ENCODE measurements at regions not wholly inside any gene's neighbourhood (a gene's known extent, or its start where the extent isn't known, plus 50 kb on each side); places are given as distances from the start of the nearest gene placed in this dataset.

GRCh38 chr9:81344366-81344765 is 345.0 kb downstream of the TLE1 start:
- Histone ChIP-seq H4K91ac (ENCODE audit: low read depth, low read length, poor library complexity) (no peak overlapping the region), H2BK5ac (ENCODE audit: low read length) (no peak overlapping the region), H2AFZ (ENCODE audit: low read length) (no peak overlapping the region), H3K9ac (ENCODE audit: low read depth, low read length, poor library complexity) (no peak overlapping the region), H2BK120ac (ENCODE audit: low read depth, low read length) (no peak overlapping the region), H3K4me2 (ENCODE audit: insufficient read depth, low read length, poor library complexity, severe bottlenecking) (no peak overlapping the region), H4K8ac (ENCODE audit: low read depth, low read length) (no peak overlapping the region), H3K79me1 (ENCODE audit: low read depth, low read length) (no peaks in the 10 kb centered on the region), H2BK15ac (ENCODE audit: low read length) (no peak overlapping the region), H3K23ac (ENCODE audit: low read depth, low read length, poor library complexity) (no peak overlapping the region), H3K36me3 (replicated peaks in 1 of 2; ENCODE audit: control insufficient read depth in 2 of 2, insufficient read depth in 2 of 2, low read length in 2 of 2) (no peaks in the 10 kb centered on the region), H2AK5ac (ENCODE audit: low read depth, low read length) (no peak overlapping the region), H3K4ac (ENCODE audit: low read length) (no peak overlapping the region), H2BK12ac (ENCODE audit: low read length) (no peak overlapping the region), H3K14ac (ENCODE audit: low read length) (no peak overlapping the region), H3K27ac (replicated peaks; ENCODE audit: low read length) (peak overlapping the region; percentile 42), H3K4me3 (ENCODE audit: low read length in 2 of 2) (no peak overlapping the region), H3K18ac (ENCODE audit: low read length) (peak overlapping the region; percentile 11), H3K9me3 (replicated peaks in 1 of 2; ENCODE audit: control insufficient read depth in 2 of 2, insufficient read depth in 1 of 2, low read depth in 1 of 2, low read length in 2 of 2) (no peaks in the 10 kb centered on the region), H3K27me3 (ENCODE audit: control insufficient read depth in 3 of 3, insufficient read depth in 3 of 3, low read depth in 1 of 3, low read length in 3 of 3) (no peaks in the 10 kb centered on the region), H3K4me1 (ENCODE audit: control insufficient read depth in 2 of 2, insufficient read depth in 1 of 2, low read depth in 1 of 2, low read length in 2 of 2) (peaks cover 0 to 4% of the 10 kb centered on the region in 2 donors)
- WGBS, 2 donors (ENCODE audit: extremely low coverage in 2 of 2, insufficient read length in 2 of 2, insufficient replicate concordance in 1 of 2) = no CpG with 5 or more reads among the region's 3 CpGs
- DNase-seq (ENCODE audit: low spot score) = no peak

- no peaks in the 10 kb centered on the region for H3K79me1 ChIP-seq (ENCODE audit: low read depth, low read length)
- no peak overlapping the region for H3K27ac ChIP-seq (replicated peaks; ENCODE audit: low read length)
- DNase-seq (ENCODE audit: low spot score) = no peak
- H2AK5ac ChIP-seq (ENCODE audit: low read depth, low read length) = no peak overlapping the region
- peaks cover 0 to 2% of the 10 kb centered on the region in 2 donors for H3K9me3 ChIP-seq (replicated peaks in 1 of 2; ENCODE audit: control insufficient read depth in 2 of 2, insufficient read depth in 1 of 2, low read depth in 1 of 2, low read length in 2 of 2)
- no peak overlapping the region for H3K18ac ChIP-seq (ENCODE audit: low read length)
- H3K23ac ChIP-seq (ENCODE audit: low read depth, low read length, poor library complexity) = no peak overlapping the region
- H2BK120ac ChIP-seq (ENCODE audit: low read depth, low read length) = no peak overlapping the region
- no peak overlapping the region for H2AFZ ChIP-seq (ENCODE audit: low read length)
- H2BK15ac ChIP-seq (ENCODE audit: low read length) = no peak overlapping the region
- H3K36me3 ChIP-seq (replicated peaks in 1 of 2; ENCODE audit: control insufficient read depth in 2 of 2, insufficient read depth in 2 of 2, low read length in 2 of 2) = no peaks in the 10 kb centered on the region
- no peak overlapping the region for H4K91ac ChIP-seq (ENCODE audit: low read depth, low read length, poor library complexity)
- H3K4me1 ChIP-seq (ENCODE audit: control insufficient read depth in 2 of 2, insufficient read depth in 1 of 2, low read depth in 1 of 2, low read length in 2 of 2) = no peaks in the 10 kb centered on the region
- H3K27me3 ChIP-seq (ENCODE audit: control insufficient read depth in 3 of 3, insufficient read depth in 3 of 3, low read depth in 1 of 3, low read length in 3 of 3) = no peaks in the 10 kb centered on the region
- no peak overlapping the region for H3K4ac ChIP-seq (ENCODE audit: low read length)
- no peak overlapping the region for H2BK12ac ChIP-seq (ENCODE audit: low read length)
- no peak overlapping the region for H2BK5ac ChIP-seq (ENCODE audit: low read length)
- no peak overlapping the region for H3K4me3 ChIP-seq (ENCODE audit: low read length in 2 of 2)
- WGBS, 2 donors (ENCODE audit: extremely low coverage in 2 of 2, insufficient read length in 2 of 2, insufficient replicate concordance in 1 of 2) = no CpG with 5 or more reads among the region's 3 CpGs
- H3K9ac ChIP-seq (ENCODE audit: low read depth, low read length, poor library complexity) = no peak overlapping the region
- no peak overlapping the region for H4K8ac ChIP-seq (ENCODE audit: low read depth, low read length)
- H3K4me2 ChIP-seq (ENCODE audit: insufficient read depth, low read length, poor library complexity, severe bottlenecking) = no peak overlapping the region
- no peak overlapping the region for H3K14ac ChIP-seq (ENCODE audit: low read length)
These were observed 353.4 kb downstream of the TLE1 start for GRCh38 chr9:81335879-81336421.

GRCh38 chr9:81321551-81321950 is 367.8 kb downstream of the TLE1 start:
- no peaks in the 10 kb centered on the region for H3K36me3 ChIP-seq (replicated peaks in 1 of 2; ENCODE audit: control insufficient read depth in 2 of 2, insufficient read depth in 2 of 2, low read length in 2 of 2)
- H2BK12ac ChIP-seq (ENCODE audit: low read length) = no peak overlapping the region
- H3K4me3 ChIP-seq (ENCODE audit: low read length in 2 of 2) = no peak overlapping the region
- H2AFZ ChIP-seq (ENCODE audit: low read length) = no peak overlapping the region
- no peak overlapping the region for H3K27ac ChIP-seq (replicated peaks; ENCODE audit: low read length)
- H2BK5ac ChIP-seq (ENCODE audit: low read length) = no peak overlapping the region
- H3K23ac ChIP-seq (ENCODE audit: low read depth, low read length, poor library complexity) = no peak overlapping the region
- H3K4me1 ChIP-seq (ENCODE audit: control insufficient read depth in 2 of 2, insufficient read depth in 1 of 2, low read depth in 1 of 2, low read length in 2 of 2) = no peaks in the 10 kb centered on the region
- no peak overlapping the region for H4K91ac ChIP-seq (ENCODE audit: low read depth, low read length, poor library complexity)
- H3K27me3 ChIP-seq (ENCODE audit: control insufficient read depth in 3 of 3, insufficient read depth in 3 of 3, low read depth in 1 of 3, low read length in 3 of 3) = no peaks in the 10 kb centered on the region
- no CpG with 5 or more reads among the region's 3 CpGs for WGBS, 2 donors (ENCODE audit: extremely low coverage in 2 of 2, insufficient read length in 2 of 2, insufficient replicate concordance in 1 of 2)
- no peak overlapping the region for H3K14ac ChIP-seq (ENCODE audit: low read length)
- peaks cover 2 to 4% of the 10 kb centered on the region in 2 donors for H3K9me3 ChIP-seq (replicated peaks in 1 of 2; ENCODE audit: control insufficient read depth in 2 of 2, insufficient read depth in 1 of 2, low read depth in 1 of 2, low read length in 2 of 2)
- no peak overlapping the region for H3K4me2 ChIP-seq (ENCODE audit: insufficient read depth, low read length, poor library complexity, severe bottlenecking)
- DNase-seq (ENCODE audit: low spot score) = no peak
- no peak overlapping the region for H3K9ac ChIP-seq (ENCODE audit: low read depth, low read length, poor library complexity)
- no peak overlapping the region for H2BK15ac ChIP-seq (ENCODE audit: low read length)
- no peak overlapping the region for H4K8ac ChIP-seq (ENCODE audit: low read depth, low read length)
- H3K79me1 ChIP-seq (ENCODE audit: low read depth, low read length) = no peaks in the 10 kb centered on the region
- H3K18ac ChIP-seq (ENCODE audit: low read length) = no peak overlapping the region
- no peak overlapping the region for H2BK120ac ChIP-seq (ENCODE audit: low read depth, low read length)
- H3K4ac ChIP-seq (ENCODE audit: low read length) = no peak overlapping the region
- no peak overlapping the region for H2AK5ac ChIP-seq (ENCODE audit: low read depth, low read length)

GRCh38 chr9:81320909-81321482 is 368.4 kb downstream of the TLE1 start:
- no peak overlapping the region for H3K4me3 ChIP-seq (ENCODE audit: low read length in 2 of 2)
- no peak overlapping the region for H2AK5ac ChIP-seq (ENCODE audit: low read depth, low read length)
- no peak overlapping the region for H2AFZ ChIP-seq (ENCODE audit: low read length)
- no peak overlapping the region for H4K91ac ChIP-seq (ENCODE audit: low read depth, low read length, poor library complexity)
- H3K4ac ChIP-seq (ENCODE audit: low read length) = no peak overlapping the region
- WGBS, 2 donors (ENCODE audit: extremely low coverage in 2 of 2, insufficient read length in 2 of 2, insufficient replicate concordance in 1 of 2) = no CpG with 5 or more reads among the region's 4 CpGs
- H3K18ac ChIP-seq (ENCODE audit: low read length) = no peak overlapping the region
- no peak overlapping the region for H3K27ac ChIP-seq (replicated peaks; ENCODE audit: low read length)
- no peak overlapping the region for H3K14ac ChIP-seq (ENCODE audit: low read length)
- H2BK5ac ChIP-seq (ENCODE audit: low read length) = no peak overlapping the region
- DNase-seq (ENCODE audit: low spot score) = no peak
- no peak overlapping the region for H3K9ac ChIP-seq (ENCODE audit: low read depth, low read length, poor library complexity)
- no peak overlapping the region for H3K4me2 ChIP-seq (ENCODE audit: insufficient read depth, low read length, poor library complexity, severe bottlenecking)
- H3K9me3 ChIP-seq (replicated peaks in 1 of 2; ENCODE audit: control insufficient read depth in 2 of 2, insufficient read depth in 1 of 2, low read depth in 1 of 2, low read length in 2 of 2) = peaks cover 0 to 4% of the 10 kb centered on the region in 2 donors
- no peak overlapping the region for H2BK12ac ChIP-seq (ENCODE audit: low read length)
- no peak overlapping the region for H2BK15ac ChIP-seq (ENCODE audit: low read length)
- no peak overlapping the region for H2BK120ac ChIP-seq (ENCODE audit: low read depth, low read length)
- no peak overlapping the region for H4K8ac ChIP-seq (ENCODE audit: low read depth, low read length)
- no peaks in the 10 kb centered on the region for H3K79me1 ChIP-seq (ENCODE audit: low read depth, low read length)
- H3K23ac ChIP-seq (ENCODE audit: low read depth, low read length, poor library complexity) = no peak overlapping the region
- H3K36me3 ChIP-seq (replicated peaks in 1 of 2; ENCODE audit: control insufficient read depth in 2 of 2, insufficient read depth in 2 of 2, low read length in 2 of 2) = no peaks in the 10 kb centered on the region
- no peaks in the 10 kb centered on the region for H3K4me1 ChIP-seq (ENCODE audit: control insufficient read depth in 2 of 2, insufficient read depth in 1 of 2, low read depth in 1 of 2, low read length in 2 of 2)
- no peaks in the 10 kb centered on the region for H3K27me3 ChIP-seq (ENCODE audit: control insufficient read depth in 3 of 3, insufficient read depth in 3 of 3, low read depth in 1 of 3, low read length in 3 of 3)
